Epithelial cell of esophagus (primary cell): ENCODE measurements at regions not wholly inside any gene's neighbourhood (a gene's known extent, or its start where the extent isn't known, plus 50 kb on each side); places are given as distances from the start of the nearest gene placed in this dataset.

Experiments used
- DNase-seq: peaks from one replicate; pipeline ENCODE4 v3.0.0; 2010; ENCODE audit warnings: low read depth
- H3K4me3 ChIP-seq: 2 replicates; pipeline ENCODE4 v1.5.1; 2011; ENCODE audit warnings: mild to moderate bottlenecking, low read length, control low read depth
- CTCF ChIP-seq: IDR thresholded peaks from 2 replicates; pipeline ENCODE4 v1.5.1; 2011; ENCODE audit warnings: low read depth, mild to moderate bottlenecking, low read length, control low read depth, inconsistent platforms; ENCODE audit not compliant: insufficient read depth; ENCODE audit errors: missing control alignments

- TF ChIP-seq CTCF = no peak
- DNase-seq = peak; percentile 78
- no peak overlapping the region for H3K4me3 ChIP-seq
These were observed 224.5 kb downstream of the SLC4A3 start for GRCh38 chr2:219851801-219852481.

DNA sequence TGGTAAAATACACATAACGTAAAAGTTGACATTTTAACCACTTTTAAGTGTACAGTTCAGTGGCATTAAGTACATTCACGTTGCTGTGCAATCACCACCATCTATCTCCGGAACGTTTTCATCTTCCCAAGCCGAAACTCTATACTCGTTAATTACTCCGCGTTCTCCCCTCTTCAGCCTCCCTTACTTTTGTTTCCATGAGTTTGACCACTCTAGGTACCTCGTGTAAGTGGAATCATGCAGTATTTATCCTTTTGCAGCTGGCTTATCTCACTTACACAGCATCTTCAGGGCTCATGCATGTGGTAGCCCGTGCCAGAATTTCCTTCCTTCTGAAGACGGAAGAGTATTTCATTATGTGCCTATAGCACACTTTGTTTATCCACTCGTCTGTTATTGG is 225.2 kb downstream of the SLC4A3 start:
- no peak for DNase-seq
- no peak overlapping the region for H3K4me3 ChIP-seq
- TF ChIP-seq CTCF = no peak

DNA sequence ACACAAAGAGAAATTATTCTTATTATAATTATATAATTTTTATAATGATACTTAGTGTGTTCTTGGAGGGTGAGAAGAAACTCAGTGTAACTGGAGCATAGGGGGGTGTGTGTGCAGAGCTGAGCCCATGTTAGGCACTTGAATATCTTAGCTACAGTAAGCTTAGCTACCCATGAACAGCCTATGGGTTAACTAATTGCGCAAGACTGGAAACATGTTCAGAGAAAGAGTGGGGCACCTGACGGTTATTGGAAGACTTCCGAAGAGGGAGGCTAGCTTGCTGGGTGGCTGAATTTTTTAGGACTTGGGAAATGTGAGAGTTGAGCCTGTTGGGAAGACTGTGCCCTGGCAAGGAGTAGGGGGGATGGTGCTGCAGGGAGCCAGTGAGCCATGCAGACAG is 229.2 kb downstream of the SLC4A3 start:
- peak; percentile 37 for DNase-seq
- H3K4me3 ChIP-seq = no peak overlapping the region
- no peak for TF ChIP-seq CTCF

- no peak for TF ChIP-seq CTCF
- no peak overlapping the region for H3K4me3 ChIP-seq
- DNase-seq = no peak
These were observed 230.3 kb downstream of the SLC4A3 start for GRCh38 chr2:219857751-219858150.

GRCh38 chr2:219861307-219861706 is 233.9 kb downstream of the SLC4A3 start:
- TF ChIP-seq CTCF = no peak
- no peak overlapping the region for H3K4me3 ChIP-seq
- no peak for DNase-seq

DNA sequence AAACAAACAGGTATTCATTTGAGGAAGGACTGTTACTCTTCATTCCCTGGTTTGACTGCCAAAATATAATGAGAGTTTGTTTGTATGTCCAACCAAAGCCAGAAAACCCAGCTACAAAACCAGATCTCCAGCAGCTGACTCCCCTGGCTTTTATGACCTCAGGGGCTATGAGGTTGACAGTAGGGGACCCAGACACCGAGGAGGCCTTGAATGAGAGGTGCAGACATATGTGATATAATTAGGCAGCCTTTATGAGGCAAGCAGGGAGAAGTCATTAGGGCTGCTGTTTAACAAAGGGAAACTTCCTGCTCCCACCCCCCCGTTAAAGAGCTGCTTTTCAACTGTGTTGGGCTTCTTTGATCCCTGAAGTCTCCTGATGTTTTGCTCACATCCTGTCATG is 236.7 kb downstream of the SLC4A3 start:
- no peak for TF ChIP-seq CTCF
- no peak for DNase-seq
- no peak overlapping the region for H3K4me3 ChIP-seq

GRCh38 chr2:219868635-219869034 is 241.2 kb downstream of the SLC4A3 start:
- DNase-seq = no peak
- no peak for TF ChIP-seq CTCF
- H3K4me3 ChIP-seq = no peak overlapping the region
